Ectodermal cell (in vitro differentiated cells): ENCODE measurements at regions not wholly inside any gene's neighbourhood (a gene's known extent, or its start where the extent isn't known, plus 50 kb on each side); places are given as distances from the start of the nearest gene placed in this dataset.
"Not testable (repeated sequence)": the region's sequence is repeated elsewhere in the genome, so short reads cannot be mapped to it uniquely, and the experiment has no call there.

Experiments used
- H3K27ac ChIP-seq: 2 replicates; pipeline ENCODE4 v1.7.0; 2013; ENCODE audit warnings: mild to moderate bottlenecking, low read depth, low read length; ENCODE audit not compliant: insufficient read depth, poor library complexity, severe bottlenecking
- H3K27me3 ChIP-seq: 2 replicates; pipeline ENCODE4 v1.7.0; 2013; ENCODE audit warnings: mild to moderate bottlenecking, low read length; ENCODE audit not compliant: insufficient read depth, control insufficient read depth, poor library complexity, severe bottlenecking
- H3K36me3 ChIP-seq: one replicate; pipeline ENCODE4 v1.7.0; 2013; ENCODE audit warnings: low read length; ENCODE audit not compliant: control insufficient read depth, insufficient read depth
- H3K4me1 ChIP-seq: one replicate; pipeline ENCODE4 v1.7.0; 2013; ENCODE audit warnings: low read length; ENCODE audit not compliant: control insufficient read depth, insufficient read depth
- H3K4me3 ChIP-seq: 2 replicates; pipeline ENCODE4 v1.7.0; 2013; ENCODE audit warnings: low read depth, low read length, control low read depth; ENCODE audit not compliant: insufficient read depth
- H3K9me3 ChIP-seq: 2 replicates; pipeline ENCODE4 v1.7.0; 2013; ENCODE audit warnings: mild to moderate bottlenecking, low read length, moderate library complexity; ENCODE audit not compliant: control insufficient read depth
- WGBS, 2 experiments: methylation state at CpG; one replicate each; pipeline ENCODE4 v1.1.7; 2013; ENCODE audit warnings: missing lambda C conversion rate in 2 of 2; 5-methylcytosine and 5-hydroxymethylcytosine counted together

DNA sequence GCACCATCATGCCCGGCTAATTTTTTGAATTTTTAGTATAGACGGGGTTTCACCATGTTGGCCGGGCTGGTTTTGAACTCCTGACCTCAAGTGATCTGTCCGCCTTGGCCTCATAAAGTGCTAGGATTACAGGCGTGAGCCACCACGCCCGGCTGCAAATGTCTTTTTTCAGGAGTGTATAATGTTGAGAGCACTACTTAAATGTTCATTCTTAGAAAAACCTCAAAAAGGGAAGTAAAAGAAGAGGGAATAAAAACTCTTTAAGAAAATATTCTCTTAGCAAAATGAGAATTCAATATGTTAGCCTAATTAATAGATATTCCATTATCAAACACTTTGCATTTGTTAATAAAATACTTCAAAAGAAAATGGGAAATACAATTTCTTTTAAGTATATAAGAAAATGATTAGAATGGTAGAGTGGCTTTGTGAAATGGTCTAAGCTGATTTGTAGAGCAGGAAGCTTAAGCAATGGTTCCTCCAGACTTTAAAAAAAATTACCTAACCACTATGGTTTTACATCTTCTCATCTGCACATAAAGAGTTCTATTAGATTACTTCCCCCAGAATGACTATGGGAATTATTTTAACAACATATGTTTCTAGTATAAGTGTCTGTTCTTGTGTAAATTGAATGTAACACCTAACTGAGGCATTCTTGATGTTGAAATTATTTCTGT is 226.7 kb upstream of the ALCAM start:
- H3K4me1 ChIP-seq: no peaks in the 10 kb centered on the region
- WGBS, 2 experiments: 91% methylated on average over 7 of the region's 7 CpGs
- no peaks in the 10 kb centered on the region for H3K27me3 ChIP-seq
- H3K4me3 ChIP-seq: no peak overlapping the region
- H3K36me3 ChIP-seq: no peaks in the 10 kb centered on the region
- H3K27ac ChIP-seq: no peak overlapping the region
- no peaks in the 10 kb centered on the region for H3K9me3 ChIP-seq

GRCh38 chr3:105140899-105141367 is 225.8 kb upstream of the ALCAM start:
- Histone ChIP-seq H3K36me3 (no peaks in the 10 kb centered on the region), H3K9me3 (no peaks in the 10 kb centered on the region), H3K27me3 (no peaks in the 10 kb centered on the region), H3K4me3 (no peak overlapping the region), H3K27ac (no peak overlapping the region), H3K4me1 (no peaks in the 10 kb centered on the region)
- WGBS, 2 experiments: 83 to 97% methylated on average over 1 to 2 of the region's 2 CpGs

- WGBS, 2 experiments: 100% methylated on average over 1 of the region's 1 CpG
- Histone ChIP-seq H3K27me3 (no peaks in the 10 kb centered on the region), H3K27ac (no peak overlapping the region), H3K4me3 (no peak overlapping the region), H3K4me1 (no peaks in the 10 kb centered on the region), H3K36me3 (no peaks in the 10 kb centered on the region), H3K9me3 (no peaks in the 10 kb centered on the region)
These were observed 221.9 kb upstream of the ALCAM start for GRCh38 chr3:105144837-105145236.

DNA sequence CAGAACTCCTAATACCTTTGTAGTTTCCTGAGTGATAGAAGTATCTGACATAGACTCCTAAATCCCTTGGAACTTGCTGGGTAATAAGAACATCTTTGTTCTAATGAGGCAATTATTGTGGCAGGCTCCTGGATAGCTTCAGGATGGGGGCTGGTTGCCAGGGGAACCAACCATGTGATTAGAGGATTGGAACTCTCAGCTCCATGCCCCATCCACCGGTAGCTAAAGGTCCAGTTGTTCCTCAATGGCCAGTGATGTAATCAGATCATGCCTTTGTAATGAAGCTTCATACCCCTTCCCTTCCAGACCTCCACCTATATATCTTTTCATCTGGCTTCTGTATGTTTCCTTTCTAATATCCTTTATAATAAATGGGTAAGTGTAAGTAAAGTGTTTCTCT is 221.2 kb upstream of the ALCAM start:
- Histone ChIP-seq H3K27ac (no peak overlapping the region), H3K27me3 (no peaks in the 10 kb centered on the region), H3K4me3 (no peak overlapping the region), H3K9me3 (no peaks in the 10 kb centered on the region), H3K4me1 (no peaks in the 10 kb centered on the region), H3K36me3 (no peaks in the 10 kb centered on the region)
- WGBS, 2 experiments: 30 to 58% methylated on average over 1 of the region's 1 CpG

DNA sequence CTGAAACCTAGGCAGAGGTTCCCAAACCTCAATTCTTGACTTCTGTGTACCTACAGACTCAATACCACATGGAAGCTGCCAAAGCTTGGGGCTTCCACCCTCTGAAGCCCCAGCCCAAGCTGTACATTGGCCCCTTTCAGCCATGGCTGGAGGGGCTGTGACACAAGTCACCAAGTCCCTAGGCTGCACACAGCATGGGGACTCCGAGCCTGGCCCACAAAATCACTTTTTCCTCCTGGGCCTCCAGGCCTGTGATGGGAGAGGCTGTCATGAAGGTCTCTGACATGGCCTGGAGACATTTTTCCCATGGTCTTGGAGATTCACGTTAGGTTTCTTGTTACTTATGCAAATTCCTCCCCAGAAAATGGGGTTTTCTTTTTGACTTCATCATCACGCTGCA is 217.5 kb upstream of the ALCAM start:
- H3K4me3 ChIP-seq, H3K9me3 ChIP-seq, H3K27me3 ChIP-seq, H3K36me3 ChIP-seq, H3K4me1 ChIP-seq, H3K27ac ChIP-seq: not testable (repeated sequence)
- 92 to 94% methylated on average over 3 of the region's 3 CpGs for whole genome bisulfite sequencing, 2 experiments

DNA sequence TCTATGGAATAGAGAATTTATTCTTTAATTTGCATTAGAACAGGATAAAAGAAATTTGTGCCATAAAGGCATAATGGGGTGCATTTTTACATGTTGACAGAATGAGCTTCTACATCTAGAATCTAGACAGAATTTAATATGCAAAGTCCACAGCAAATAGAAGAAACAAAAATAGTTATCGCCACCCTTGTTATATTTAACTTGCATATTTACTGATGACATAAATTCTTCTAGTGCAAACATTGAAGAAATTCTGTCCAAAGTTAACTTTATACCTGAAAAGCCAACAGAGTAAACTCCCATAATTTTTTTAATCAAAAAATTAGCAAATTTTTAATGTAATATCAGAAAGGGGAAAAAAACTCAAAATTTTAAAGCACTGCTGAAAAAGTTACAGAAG is 213.7 kb upstream of the ALCAM start:
- peaks cover 4% of the 10 kb centered on the region for H3K4me1 ChIP-seq
- H3K4me3 ChIP-seq: no peak overlapping the region
- no peaks in the 10 kb centered on the region for H3K27me3 ChIP-seq
- WGBS, 2 experiments: 100% methylated on average over 1 of the region's 1 CpG
- no peaks in the 10 kb centered on the region for H3K9me3 ChIP-seq
- no peak overlapping the region for H3K27ac ChIP-seq
- no peaks in the 10 kb centered on the region for H3K36me3 ChIP-seq

DNA sequence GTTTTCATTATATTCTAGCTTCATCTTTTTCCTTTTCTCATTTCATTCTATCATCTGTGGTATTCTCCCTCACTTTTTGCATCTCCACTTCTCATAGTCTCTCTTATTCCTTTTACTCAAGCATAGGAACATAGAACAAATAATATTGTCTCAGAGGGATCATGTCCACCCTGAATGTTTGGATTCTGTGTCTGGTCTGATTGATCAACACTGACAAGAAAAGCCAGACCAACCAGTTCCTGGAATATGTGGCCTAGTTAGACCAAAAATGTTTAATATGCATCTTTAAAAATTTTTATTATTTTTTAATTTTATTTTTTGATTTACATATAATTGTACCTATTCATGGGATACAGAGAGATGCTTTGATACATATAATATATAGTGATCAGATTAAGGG is 212.0 kb upstream of the ALCAM start:
- no peaks in the 10 kb centered on the region for H3K9me3 ChIP-seq
- no peak overlapping the region for H3K27ac ChIP-seq
- peaks cover 4% of the 10 kb centered on the region for H3K4me1 ChIP-seq
- H3K36me3 ChIP-seq: no peaks in the 10 kb centered on the region
- H3K4me3 ChIP-seq: no peak overlapping the region
- H3K27me3 ChIP-seq: no peaks in the 10 kb centered on the region

GRCh38 chr3:105157067-105157765 is 209.5 kb upstream of the ALCAM start:
- Histone ChIP-seq H3K4me1 (peaks cover 4% of the 10 kb centered on the region), H3K9me3 (no peaks in the 10 kb centered on the region), H3K27me3 (no peaks in the 10 kb centered on the region), H3K36me3 (no peaks in the 10 kb centered on the region), H3K27ac (peak overlapping the region; percentile 18), H3K4me3 (no peak overlapping the region)
- WGBS, 2 experiments: 49 to 50% methylated on average over 4 to 5 of the region's 5 CpGs

GRCh38 chr3:105157766-105158085 is 209.0 kb upstream of the ALCAM start:
- Histone ChIP-seq H3K27me3 (no peaks in the 10 kb centered on the region), H3K36me3 (no peaks in the 10 kb centered on the region), H3K9me3 (no peaks in the 10 kb centered on the region), H3K4me3 (no peak overlapping the region), H3K27ac (no peak overlapping the region), H3K4me1 (peaks cover 4% of the 10 kb centered on the region)
- WGBS, 2 experiments: 68 to 80% methylated on average over 3 of the region's 3 CpGs

- no peaks in the 10 kb centered on the region for H3K36me3 ChIP-seq
- H3K27me3 ChIP-seq: no peaks in the 10 kb centered on the region
- H3K4me3 ChIP-seq: no peak overlapping the region
- H3K27ac ChIP-seq: no peak overlapping the region
- peaks cover 4% of the 10 kb centered on the region for H3K4me1 ChIP-seq
- no peaks in the 10 kb centered on the region for H3K9me3 ChIP-seq
These were observed 208.4 kb upstream of the ALCAM start for GRCh38 chr3:105158286-105158685.
